H1 (cell line): ENCODE measurements at regions not wholly inside any gene's neighbourhood (a gene's known extent, or its start where the extent isn't known, plus 50 kb on each side); places are given as distances from the start of the nearest gene placed in this dataset.

Source experiments
- CTCF ChIA-PET: fragments of 300-600 bp; sonication (Branson Sonifier 250); formaldehyde crosslinking; loops from one replicate; lab custom pipeline; 2021; ENCODE audit not compliant: partially characterized antibody; lab: Charles Lee
- POLR2A ChIA-PET: fragments of 300-600 bp; sonication (Branson Sonifier 250); formaldehyde crosslinking; loops from one replicate; lab custom pipeline; 2021; ENCODE audit warnings: inconsistent platforms; ENCODE audit not compliant: partially characterized antibody; lab: Charles Lee
- DNase-seq, 2 experiments: peaks; one replicate each; pipeline versions ENCODE4 v3.0.0 to v3.0.0-alpha.2; 2010 to 2022; ENCODE audit warnings: low spot score in 2 of 2, low read depth in 1 of 2, mixed read lengths in 1 of 2
- FAIRE-seq: peaks from 2 replicates; lab custom pipeline; 2011; peaks lifted over from hg19 to GRCh38; lab: Jason Lieb, UNC
- H2AFZ ChIP-seq: 2 replicates; pipeline ENCODE4 v1.8.1; 2012; ENCODE audit warnings: low read length, inconsistent platforms
- H2AK5ac ChIP-seq: 2 replicates; pipeline ENCODE4 v1.6.1; 2013; ENCODE audit warnings: low read depth, low read length
- H2BK120ac ChIP-seq: replicated peaks from 2 replicates; pipeline ENCODE3; 2013; ENCODE audit warnings: low read depth, low read length, inconsistent platforms
- H2BK12ac ChIP-seq: 2 replicates; pipeline ENCODE4 v1.6.1; 2013; ENCODE audit warnings: low read depth, low read length
- H2BK15ac ChIP-seq: 2 replicates; pipeline ENCODE4 v1.6.1; 2013; ENCODE audit warnings: low read length
- H2BK20ac ChIP-seq: 2 replicates; pipeline ENCODE4 v1.6.1; 2013; ENCODE audit warnings: low read length
- H2BK5ac ChIP-seq: 2 replicates; pipeline ENCODE4 v1.6.1; 2013; ENCODE audit warnings: low read depth, low read length
- H3K14ac ChIP-seq: 2 replicates; pipeline ENCODE4 v1.6.1; 2013; ENCODE audit warnings: inconsistent platforms; ENCODE audit not compliant: insufficient read length
- H3K18ac ChIP-seq: 2 replicates; pipeline ENCODE4 v1.6.1; 2013; ENCODE audit warnings: low read length; ENCODE audit errors: extremely low read depth
- H3K23ac ChIP-seq: 2 replicates; pipeline ENCODE4 v1.6.1; 2013; ENCODE audit warnings: inconsistent platforms; ENCODE audit not compliant: insufficient read length
- H3K23me2 ChIP-seq: 2 replicates; pipeline ENCODE4 v1.6.1; 2013; ENCODE audit warnings: low read depth, low read length
- H3K27ac ChIP-seq: 2 replicates; pipeline ENCODE4 v1.6.1; 2011; ENCODE audit warnings: low read depth, low read length, inconsistent platforms
- H3K27me3 ChIP-seq, 4 experiments: replicated peaks in 1 of 4; 1 replicate in 1 of 4; 2 replicates in 3 of 4; pipeline versions ENCODE4 v1.6.1 to v1.8.1; 2011 to 2013; ENCODE audit warnings: low read length in 3 of 4, mild to moderate bottlenecking in 3 of 4, inconsistent platforms in 2 of 4, mixed read lengths in 2 of 4, moderate library complexity in 1 of 4; ENCODE audit not compliant: control insufficient read depth in 3 of 4, insufficient read depth in 3 of 4; ENCODE audit errors: extremely low read depth in 1 of 4
- H3K36me3 ChIP-seq, 4 experiments: 2 replicates each; pipeline versions ENCODE4 v1.6.1 to v1.8.1; 2011 to 2013; ENCODE audit warnings: mild to moderate bottlenecking in 4 of 4, low read length in 3 of 4, moderate library complexity in 2 of 4, control low read depth in 1 of 4, inconsistent platforms in 1 of 4; ENCODE audit not compliant: insufficient read depth in 4 of 4, control insufficient read depth in 2 of 4
- H3K4ac ChIP-seq: replicated peaks from 2 replicates; pipeline ENCODE3; 2013; ENCODE audit warnings: low read length, low read depth, mixed read lengths, inconsistent platforms; ENCODE audit not compliant: insufficient read length
- H3K4me1 ChIP-seq, 4 experiments: replicated peaks in 1 of 4; 1 replicate in 1 of 4; 2 replicates in 3 of 4; pipeline versions ENCODE4 v1.6.1 to v1.8.1; 2011 to 2013; ENCODE audit warnings: low read length in 3 of 4, inconsistent platforms in 2 of 4, mixed read lengths in 1 of 4; ENCODE audit not compliant: insufficient read depth in 4 of 4, control insufficient read depth in 3 of 4
- H3K4me2 ChIP-seq, 2 experiments: 2 replicates each; pipeline versions ENCODE4 v1.6.1 to v1.8.1; 2011 to 2013; ENCODE audit warnings: low read depth in 2 of 2, low read length in 2 of 2, control low read depth in 1 of 2, inconsistent platforms in 1 of 2, mild to moderate bottlenecking in 1 of 2; ENCODE audit not compliant: insufficient read depth in 1 of 2
- H3K4me3 ChIP-seq, 4 experiments: fragments of 200-600, 300-600 bp in 1 of 4; sonication (generic), shearing (Covaris generic), sonication (Bioruptor Twin) in 1 of 4; 2 replicates each; pipeline versions ENCODE4 v1.5.1 to v1.8.1; 2011 to 2016; ENCODE audit warnings: low read length in 4 of 4, low read depth in 3 of 4, control low read depth in 2 of 4, inconsistent platforms in 2 of 4, mild to moderate bottlenecking in 2 of 4, mixed read lengths in 1 of 4, moderate library complexity in 1 of 4; ENCODE audit not compliant: insufficient read depth in 2 of 4; ENCODE audit errors: extremely low read depth in 1 of 4
- H3K56ac ChIP-seq: replicated peaks from 2 replicates; pipeline ENCODE3; 2013; ENCODE audit warnings: low read depth, mild to moderate bottlenecking, mixed read lengths, low read length, inconsistent platforms; ENCODE audit not compliant: insufficient read length
- H3K79me1 ChIP-seq: 2 replicates; pipeline ENCODE4 v1.6.1; 2013; ENCODE audit warnings: low read depth, low read length, control low read depth
- H3K79me2 ChIP-seq, 2 experiments: 2 replicates each; pipeline versions ENCODE4 v1.6.1 to v1.8.1; 2012 to 2013; ENCODE audit warnings: low read length in 2 of 2, mild to moderate bottlenecking in 2 of 2, inconsistent platforms in 1 of 2; ENCODE audit not compliant: insufficient read depth in 2 of 2, control insufficient read depth in 1 of 2
- H3K9ac ChIP-seq, 4 experiments: replicated peaks in 1 of 4; 1 replicate in 1 of 4; 2 replicates in 3 of 4; pipeline versions ENCODE4 v1.6.1 to v1.8.1; 2011 to 2013; ENCODE audit warnings: low read depth in 3 of 4, low read length in 3 of 4, control low read depth in 2 of 4, mild to moderate bottlenecking in 2 of 4, moderate library complexity in 2 of 4, inconsistent platforms in 1 of 4; ENCODE audit errors: extremely low read depth in 1 of 4
- H3K9me3 ChIP-seq, 2 experiments: 2 replicates each; pipeline versions ENCODE4 v1.6.1 to v1.8.1; 2012 to 2013; ENCODE audit warnings: mild to moderate bottlenecking in 2 of 2, moderate library complexity in 2 of 2, control low read depth in 1 of 2, inconsistent platforms in 1 of 2, low read depth in 1 of 2, low read length in 1 of 2, mixed read lengths in 1 of 2; ENCODE audit not compliant: insufficient read depth in 2 of 2
- H4K20me1 ChIP-seq, 2 experiments: replicated peaks in 1 of 2; 2 replicates each; pipeline versions ENCODE3 to v1.8.1; 2011 to 2013; ENCODE audit warnings: inconsistent platforms in 2 of 2, low read length in 2 of 2, mild to moderate bottlenecking in 1 of 2; ENCODE audit not compliant: insufficient read depth in 2 of 2, control insufficient read depth in 1 of 2
- H4K5ac ChIP-seq: 2 replicates; pipeline ENCODE4 v1.6.1; 2013; ENCODE audit warnings: low read length, low read depth, mixed read lengths, inconsistent platforms; ENCODE audit not compliant: insufficient read length
- H4K8ac ChIP-seq: 2 replicates; pipeline ENCODE4 v1.8.0; 2013; ENCODE audit warnings: mild to moderate bottlenecking, moderate library complexity, low read length, inconsistent platforms; ENCODE audit not compliant: insufficient read depth; ENCODE audit errors: extremely low read depth
- H4K91ac ChIP-seq: replicated peaks from 2 replicates; pipeline ENCODE3; 2013; ENCODE audit warnings: low read length, mixed read lengths, inconsistent platforms; ENCODE audit not compliant: insufficient read length
- CHD1 ChIP-seq: IDR thresholded peaks from 2 replicates; pipeline ENCODE4 v1.6.1; 2012; ENCODE audit warnings: low read depth, low read length, improper control_type of control experiment
- EZH2 ChIP-seq: fragments of 200-600 bp; sonication (generic); IDR thresholded peaks from 2 replicates; pipeline ENCODE4 v1.7.1; 2012; ENCODE audit warnings: low read depth, mild to moderate bottlenecking, moderate library complexity, low read length, inconsistent platforms; ENCODE audit not compliant: severe bottlenecking
- GABPA ChIP-seq: IDR thresholded peaks from 2 replicates; pipeline ENCODE4 v1.6.1; 2011; ENCODE audit warnings: mild to moderate bottlenecking, low read length, moderate library complexity, borderline replicate concordance; ENCODE audit not compliant: insufficient read depth
- GTF2F1 ChIP-seq: IDR thresholded peaks from 2 replicates; pipeline ENCODE4 v1.6.1; 2012; ENCODE audit warnings: low read depth, low read length, improper control_type of control experiment, borderline replicate concordance
- NANOG ChIP-seq: IDR thresholded peaks from 2 replicates; pipeline ENCODE4 v1.6.1; 2011; ENCODE audit warnings: low read length, low read depth, mild to moderate bottlenecking, inconsistent platforms; ENCODE audit not compliant: insufficient read depth, poor library complexity, severe bottlenecking
- RFX5 ChIP-seq: IDR thresholded peaks from 2 replicates; pipeline ENCODE4 v1.6.1; 2011; ENCODE audit warnings: low read depth, low read length, improper control_type of control experiment, borderline replicate concordance
- SIX5 ChIP-seq: IDR thresholded peaks from 2 replicates; pipeline ENCODE4 v1.6.1; 2011; ENCODE audit warnings: mild to moderate bottlenecking, low read depth, low read length
- SRF ChIP-seq: IDR thresholded peaks from 2 replicates; pipeline ENCODE4 v1.6.1; 2011; ENCODE audit warnings: mild to moderate bottlenecking, low read depth, low read length, moderate library complexity
- TBP ChIP-seq: IDR thresholded peaks from 2 replicates; pipeline ENCODE4 v1.6.1; 2011; ENCODE audit warnings: low read depth, low read length, improper control_type of control experiment
- TF ChIP-seq, protein P1 (sequence below): IDR thresholded peaks from 2 replicates; pipeline ENCODE4 v1.6.1; 2012; ENCODE audit warnings: inconsistent platforms

DNA sequence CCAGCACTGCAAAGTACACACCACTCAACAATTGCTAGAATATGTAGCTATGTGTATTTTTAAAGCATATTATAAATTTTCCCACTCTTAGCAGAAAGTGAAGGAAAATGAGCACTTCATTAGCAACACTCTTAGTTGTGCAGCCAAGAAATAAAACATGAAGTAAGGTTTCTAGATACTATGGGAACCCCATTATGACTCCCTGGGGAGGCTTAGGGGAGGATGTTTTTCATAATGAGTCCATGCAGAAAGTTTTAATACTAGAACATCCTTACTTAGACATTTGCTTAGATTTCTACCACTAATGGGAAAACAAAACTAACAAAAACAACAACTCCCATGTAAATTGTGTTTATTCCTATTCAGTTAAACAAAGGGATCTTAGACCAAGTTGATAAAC is 148.4 kb upstream of the HDAC9 start:
- Histone ChIP-seq H3K27ac (no peak overlapping the region), H3K4me1 (no peaks in the 10 kb centered on the region), H3K9ac (no peak overlapping the region), H2BK15ac (no peak overlapping the region), H2BK12ac (no peak overlapping the region), H2BK120ac (no peak overlapping the region), H3K27me3 (no peaks in the 10 kb centered on the region), H3K56ac (no peak overlapping the region), H4K5ac (no peak overlapping the region), H3K79me2 (no peaks in the 10 kb centered on the region), H3K4me2 (no peak overlapping the region), H3K4me3 (no peak overlapping the region), H4K8ac (no peak overlapping the region), H3K23ac (no peak overlapping the region), H3K14ac (no peak overlapping the region), H3K79me1 (no peaks in the 10 kb centered on the region), H2AK5ac (no peak overlapping the region), H2BK20ac (no peak overlapping the region), H2AFZ (no peak overlapping the region), H3K23me2 (no peaks in the 10 kb centered on the region; the same call in 1 of the 2 replicates), H4K91ac (no peak overlapping the region), H3K36me3 (no peaks in the 10 kb centered on the region), H3K9me3 (no peaks in the 10 kb centered on the region), H3K4ac (no peak overlapping the region), H2BK5ac (no peak overlapping the region), H4K20me1 (no peaks in the 10 kb centered on the region), H3K18ac (no peak overlapping the region)
- CTCF ChIA-PET: interaction anchor here (0.6 to 9.4 kb wide), 11 partner anchors 10 to 666 kb away, joined by 3 to 131 read pairs (median 3); no protein-coding TSS in a partner anchor
- TF ChIP-seq NANOG (no peak), EZH2 (no peak), SIX5 (no peak), TBP (no peak), RFX5 (no peak), SRF (no peak), CHD1 (no peak), GTF2F1 (no peak), GABPA (no peak)
- TF ChIP-seq, protein P1, sequence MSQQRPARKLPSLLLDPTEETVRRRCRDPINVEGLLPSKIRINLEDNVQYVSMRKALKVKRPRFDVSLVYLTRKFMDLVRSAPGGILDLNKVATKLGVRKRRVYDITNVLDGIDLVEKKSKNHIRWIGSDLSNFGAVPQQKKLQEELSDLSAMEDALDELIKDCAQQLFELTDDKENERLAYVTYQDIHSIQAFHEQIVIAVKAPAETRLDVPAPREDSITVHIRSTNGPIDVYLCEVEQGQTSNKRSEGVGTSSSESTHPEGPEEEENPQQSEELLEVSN: no peak
- FAIRE-seq: no peak
- DNase-seq: no peak
- POLR2A ChIA-PET: no interaction called here
